GM18870 (cell line): ENCODE measurements at regions not wholly inside any gene's neighbourhood (a gene's known extent, or its start where the extent isn't known, plus 50 kb on each side); places are given as distances from the start of the nearest gene placed in this dataset.

ENCODE experiments used
- ATAC-seq: cut with Tn5 transposase; IDR thresholded peaks from one replicate; pipeline ENCODE4 v1.9.1; 2021; ENCODE audit warnings: moderate library complexity; ENCODE audit not compliant: unreplicated experiment

DNA sequence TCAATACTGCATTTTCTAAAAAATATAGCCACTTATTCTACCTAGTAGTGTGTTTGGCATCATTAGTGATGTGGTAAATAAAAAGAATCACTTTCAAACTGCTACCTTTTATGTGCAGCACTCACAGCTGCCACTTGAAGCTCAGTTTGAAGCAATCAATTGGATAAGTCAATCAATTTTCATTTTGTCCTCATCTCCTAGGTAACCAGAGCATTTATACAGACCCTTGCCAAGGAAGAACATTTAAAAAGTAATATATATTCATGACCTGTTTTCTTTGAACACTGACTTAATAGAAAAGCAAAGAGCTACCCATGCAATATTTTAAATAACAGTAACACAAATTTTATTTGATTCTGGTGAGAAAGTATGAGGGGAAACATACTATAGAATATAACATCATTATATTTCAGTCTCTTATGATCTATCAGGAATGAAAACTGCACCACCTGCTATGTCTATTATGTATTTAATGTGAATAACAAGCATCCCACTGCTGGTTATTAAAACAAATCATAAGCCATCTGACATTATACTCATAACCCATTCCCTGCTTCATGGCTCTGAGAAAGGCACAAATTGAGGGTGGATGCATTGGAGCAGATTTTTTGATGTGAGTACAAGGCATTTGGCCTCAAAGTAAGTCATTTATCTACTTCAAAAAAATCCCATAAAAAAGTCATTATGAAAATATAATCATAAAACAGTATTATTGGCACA, 168.4 kb upstream of the C21orf91 start:
- ATAC-seq = no peak

DNA sequence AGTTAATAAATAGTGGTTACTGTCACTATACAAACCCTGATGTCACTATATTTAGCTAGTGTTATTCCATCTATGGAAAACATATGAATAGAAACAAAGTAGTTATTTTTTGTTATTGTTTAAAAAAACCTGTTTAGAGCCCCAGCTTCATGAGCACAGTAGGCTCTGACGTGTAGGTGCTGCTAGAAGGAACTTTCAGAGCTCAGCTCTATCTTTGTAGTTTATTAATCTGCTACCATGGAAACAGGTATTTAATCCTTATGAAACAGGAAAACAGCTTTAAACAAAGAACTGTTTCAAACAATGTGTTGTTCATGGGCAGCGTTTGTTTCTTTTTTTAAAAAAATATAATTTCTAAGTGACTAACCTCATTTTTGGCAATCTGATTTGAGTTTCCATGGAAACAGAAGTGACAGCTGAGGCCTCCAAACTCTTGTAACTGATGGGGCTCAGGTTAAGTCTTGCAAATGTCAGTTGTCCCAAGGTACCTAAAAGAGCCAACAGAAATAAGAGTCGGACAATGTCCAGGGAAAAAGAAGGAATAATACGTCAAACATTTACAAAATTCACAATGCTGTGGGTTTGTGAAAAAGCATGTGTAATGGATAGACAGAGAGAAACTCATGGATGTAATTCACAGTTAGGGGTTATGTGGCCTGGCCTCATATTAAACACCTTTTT, 162.0 kb upstream of the C21orf91 start:
- ATAC-seq = no peak

DNA sequence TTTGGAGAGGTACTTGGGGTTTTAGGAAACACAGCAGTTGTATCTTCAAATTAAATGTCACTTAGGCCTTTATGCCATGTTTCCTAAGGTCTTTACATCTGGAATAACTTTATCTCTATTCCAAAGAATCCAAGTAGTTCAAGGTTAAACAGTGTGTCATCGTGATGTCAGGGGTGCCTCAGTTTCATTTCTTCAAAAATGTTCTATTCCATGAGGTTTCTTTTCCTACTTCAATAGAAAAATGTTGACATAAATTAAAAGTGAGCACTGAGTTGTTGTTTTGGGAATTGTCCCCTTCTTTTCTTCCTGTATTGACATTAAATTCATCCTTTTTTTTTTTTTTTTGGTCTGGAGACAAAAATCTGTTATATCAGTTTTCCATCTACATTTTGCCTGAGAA, 160.6 kb upstream of the C21orf91 start:
- ATAC-seq = no peak

DNA sequence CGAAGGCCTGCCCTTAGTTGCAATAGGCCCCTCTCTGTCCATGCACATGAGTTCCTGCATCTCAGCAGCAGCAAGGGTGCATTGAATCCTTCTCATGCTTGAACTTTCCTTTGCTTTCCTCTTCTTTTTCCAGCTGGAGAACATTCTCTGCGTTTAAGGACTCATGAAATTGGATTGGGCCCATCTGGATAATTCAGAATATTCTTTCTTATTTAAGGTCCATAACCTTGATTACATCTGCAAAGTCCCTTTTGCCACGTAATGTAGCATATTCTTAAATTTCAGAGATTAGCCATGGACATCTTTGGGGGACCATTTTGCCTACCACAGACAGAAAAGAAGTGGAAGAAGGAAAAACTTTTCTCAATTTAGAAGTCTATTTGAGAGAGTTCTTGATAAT, 159.7 kb upstream of the C21orf91 start:
- ATAC-seq = no peak

DNA sequence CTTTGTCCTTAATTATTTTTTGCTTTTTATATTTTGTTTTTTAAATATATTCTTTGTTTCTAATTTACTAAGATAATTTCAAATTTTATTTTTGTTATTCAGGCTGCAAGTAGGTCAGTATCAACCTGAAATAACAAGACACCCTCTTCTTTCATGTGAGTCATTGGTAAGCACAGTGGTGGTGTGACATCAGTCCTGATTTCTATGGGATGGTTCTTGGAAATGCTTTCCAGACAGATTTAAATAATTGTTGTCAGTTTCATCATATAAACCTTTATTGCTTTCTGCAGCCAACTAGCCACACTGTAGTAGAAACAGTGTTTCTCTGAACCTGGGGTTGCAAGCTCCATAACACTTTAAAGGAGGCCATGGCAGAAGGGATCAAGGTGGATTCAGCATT, 157.5 kb upstream of the C21orf91 start:
- no peak for ATAC-seq

DNA sequence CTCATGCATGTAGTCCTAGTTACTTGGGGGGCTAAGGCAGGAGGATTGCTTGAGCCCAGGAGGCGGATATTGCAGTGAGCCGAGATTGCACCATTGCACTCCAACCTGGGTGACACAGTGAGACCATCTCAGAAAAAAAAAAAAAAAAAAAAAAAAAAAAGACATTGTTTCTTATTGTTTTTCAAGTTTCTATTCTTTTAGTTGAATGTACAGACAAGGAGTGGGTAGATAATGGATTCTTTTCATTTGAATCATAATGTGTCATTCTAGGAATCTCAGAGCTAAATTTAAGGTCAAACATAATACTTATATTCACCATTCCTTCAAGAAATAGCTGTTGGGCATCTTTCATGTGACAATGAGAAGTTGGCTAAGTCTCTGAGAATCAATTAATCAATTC, 157.0 kb upstream of the C21orf91 start:
- no peak for ATAC-seq

DNA sequence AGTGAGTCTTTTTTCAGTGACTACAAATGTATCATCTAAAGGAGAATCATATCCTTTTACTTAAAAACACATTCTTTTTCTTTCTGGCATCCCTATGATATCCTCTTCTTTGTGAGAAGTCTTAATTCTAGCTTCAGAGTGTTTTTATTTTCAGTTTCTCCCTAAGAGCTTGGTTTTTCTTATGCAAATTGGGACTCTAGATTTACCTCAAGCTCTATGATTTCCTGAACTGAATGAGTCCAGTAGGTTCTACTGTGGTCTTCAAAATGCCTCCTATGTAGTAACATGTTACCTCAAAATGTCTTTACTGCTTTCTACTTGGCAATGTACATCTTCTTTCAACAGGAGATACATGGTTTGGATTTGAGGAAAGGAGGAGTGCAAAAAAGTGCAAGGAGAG, 148.2 kb upstream of the C21orf91 start:
- no peak for ATAC-seq

DNA sequence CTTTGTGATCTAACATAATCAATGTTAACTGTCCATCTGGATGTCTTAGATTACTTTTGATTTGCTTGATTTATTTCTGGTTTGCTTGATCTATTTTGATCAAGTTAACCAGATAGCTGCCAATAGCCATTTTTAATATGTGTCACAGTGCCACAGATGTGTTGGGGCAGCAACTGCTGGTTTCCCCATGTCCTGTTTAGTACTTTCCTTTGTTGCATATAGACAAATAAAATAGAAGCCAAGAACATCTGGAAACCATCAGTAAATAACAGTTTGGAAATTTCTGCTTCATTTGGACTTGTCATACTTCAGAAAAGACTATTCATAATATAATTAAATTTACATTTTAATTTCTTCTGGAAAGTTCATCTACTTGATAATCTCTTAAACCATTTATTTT, 145.6 kb upstream of the C21orf91 start:
- no peak for ATAC-seq

DNA sequence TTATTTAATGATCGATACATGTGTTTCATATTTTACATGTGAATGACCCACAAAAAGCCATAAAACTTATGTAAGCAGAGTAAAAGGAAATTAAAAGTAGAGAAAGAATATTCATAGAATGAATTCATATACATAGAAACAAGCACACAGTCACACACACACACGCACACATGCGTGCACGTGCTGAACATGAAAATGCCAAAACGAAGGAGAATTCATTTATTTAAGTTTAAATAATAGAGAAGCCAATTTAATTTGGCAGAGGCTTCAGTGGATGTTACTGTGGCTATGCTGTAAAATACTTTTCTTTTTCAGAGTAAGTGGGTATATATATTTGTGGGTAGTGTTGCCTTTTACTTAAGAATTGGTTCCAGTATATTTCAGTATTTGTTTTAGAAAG, 145.0 kb upstream of the C21orf91 start:
- no peak for ATAC-seq

DNA sequence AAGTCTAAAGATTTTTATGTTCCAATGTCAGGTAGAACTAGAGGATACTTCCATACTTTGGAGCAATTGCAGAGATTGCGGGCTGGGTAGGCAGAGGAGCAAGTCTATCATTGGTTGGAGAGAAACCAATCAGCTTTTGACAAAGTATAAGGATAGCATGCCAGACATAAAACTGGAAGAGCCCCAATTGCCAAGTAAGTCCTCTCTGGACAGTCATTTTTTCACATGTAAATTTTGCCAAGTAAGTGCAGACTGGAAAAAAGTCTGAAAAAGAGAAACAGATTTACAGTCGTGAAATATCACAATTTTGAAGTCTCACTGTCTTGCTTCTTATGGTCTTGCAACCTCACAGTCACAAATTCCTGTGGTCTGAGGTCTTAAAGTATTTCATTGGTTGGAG, 131.4 kb upstream of the C21orf91 start:
- no peak for ATAC-seq

DNA sequence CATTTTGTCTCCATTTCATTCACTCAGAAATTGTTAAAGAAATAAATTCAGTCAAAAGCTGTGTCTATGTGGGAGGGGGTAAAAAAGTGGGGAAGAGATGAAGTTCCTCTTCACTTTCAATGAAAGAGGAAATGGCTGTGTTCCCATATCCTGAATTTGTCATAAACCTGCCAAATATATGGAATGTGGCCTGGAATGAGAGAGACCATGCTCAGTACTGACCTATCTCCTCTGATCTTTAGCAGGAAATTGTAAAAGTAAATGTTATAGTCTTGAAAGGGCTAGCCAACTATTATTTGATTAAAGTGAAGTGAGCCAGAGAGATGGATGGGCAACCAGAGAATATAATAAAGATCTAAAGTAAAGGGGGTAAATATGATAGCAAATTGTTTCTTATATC, 130.3 kb upstream of the C21orf91 start:
- no peak for ATAC-seq

DNA sequence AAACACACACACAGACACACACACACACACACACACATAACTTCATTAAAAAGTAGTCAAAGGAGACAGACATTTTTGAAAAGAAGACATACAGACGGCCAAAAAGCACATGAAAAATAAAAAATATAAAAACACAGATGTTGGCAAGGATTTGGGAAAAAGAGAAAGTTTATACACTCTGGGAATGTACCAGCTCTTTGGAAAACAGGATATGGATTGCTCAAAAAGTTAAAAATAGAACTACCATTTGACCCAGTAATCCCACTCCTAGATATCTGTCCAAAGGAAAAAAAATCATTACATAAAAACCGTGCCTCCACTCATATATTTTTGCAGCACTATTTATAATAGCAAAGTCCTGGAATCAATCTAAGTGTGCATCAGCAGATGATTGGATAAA, 128.4 kb upstream of the C21orf91 start:
- no peak for ATAC-seq

DNA sequence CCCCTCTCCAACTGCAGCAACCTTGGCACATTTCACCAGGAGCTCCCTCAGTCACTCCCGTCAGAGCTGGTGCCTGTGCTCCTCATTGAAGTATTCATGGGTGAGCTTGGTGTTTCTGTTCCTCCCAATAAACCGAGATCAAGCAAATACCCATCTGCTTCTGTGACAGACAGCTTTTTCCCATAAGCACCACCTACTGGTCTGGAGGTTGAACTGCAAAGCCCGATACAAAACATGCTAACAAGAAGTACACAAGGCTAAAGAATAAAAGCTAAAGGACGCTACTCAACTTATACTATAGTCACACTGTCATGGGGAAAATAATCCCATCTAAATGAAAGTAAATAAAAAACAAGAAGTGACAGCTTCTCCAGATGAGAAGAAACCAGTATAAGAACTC, 111.9 kb upstream of the C21orf91 start:
- ATAC-seq = no peak

DNA sequence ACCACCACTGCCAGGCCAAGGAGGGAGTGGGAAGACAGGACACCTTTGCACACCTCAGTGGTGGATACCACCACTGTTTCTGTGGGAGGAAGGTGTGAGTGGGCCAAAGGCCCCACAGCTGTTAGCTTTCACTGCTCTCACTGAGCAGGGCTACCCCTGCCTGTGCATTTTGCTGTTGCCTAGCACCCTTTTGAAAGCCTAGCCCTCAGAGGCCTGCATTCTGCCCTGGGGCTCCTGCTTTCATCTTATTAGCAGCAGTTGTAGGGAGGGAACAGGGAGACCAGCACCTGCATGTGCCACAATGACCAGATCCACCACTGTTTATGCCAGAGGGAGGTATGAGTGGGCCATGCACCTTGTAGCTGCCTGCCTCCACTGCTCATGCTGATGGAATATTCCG, 110.9 kb upstream of the C21orf91 start:
- no peak for ATAC-seq

DNA sequence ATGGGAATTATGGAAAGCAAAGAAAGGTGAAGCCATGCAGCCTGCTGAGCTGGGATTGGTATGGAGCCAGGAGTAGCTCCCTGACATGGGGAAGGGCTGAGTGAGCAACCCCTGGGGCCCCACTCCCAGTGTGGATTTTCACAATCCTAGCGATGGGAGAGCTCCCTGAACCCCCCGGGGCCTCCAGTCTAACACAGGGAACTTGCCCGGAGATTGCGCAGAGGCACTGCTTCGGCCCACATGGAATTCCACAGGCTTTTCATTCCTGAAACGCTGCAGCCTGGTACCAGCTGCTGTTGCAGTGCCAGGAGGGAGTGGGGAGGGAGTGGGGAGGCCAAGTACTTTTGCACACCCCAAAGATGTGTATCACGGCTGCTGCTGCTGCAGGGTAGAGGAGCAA, 110.4 kb upstream of the C21orf91 start:
- no peak for ATAC-seq

DNA sequence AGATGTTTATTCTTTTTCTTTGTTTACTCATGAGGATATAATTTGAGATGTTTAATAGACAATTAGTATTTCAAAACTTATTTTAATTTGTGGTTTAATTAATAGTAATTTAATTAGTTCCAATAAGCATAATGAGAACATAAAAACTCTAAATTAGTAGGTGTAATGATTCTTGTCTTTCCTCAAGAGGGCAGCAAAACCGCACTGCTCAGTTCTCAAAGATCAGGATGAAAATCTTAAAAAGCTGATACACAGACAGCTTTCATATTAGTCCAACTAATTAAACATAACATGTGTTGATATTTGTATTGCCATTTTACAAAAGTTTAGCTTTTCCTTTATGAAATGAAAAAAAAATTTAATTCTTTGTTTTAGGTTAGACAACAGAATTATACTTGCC, 106.7 kb upstream of the C21orf91 start:
- no peak for ATAC-seq

DNA sequence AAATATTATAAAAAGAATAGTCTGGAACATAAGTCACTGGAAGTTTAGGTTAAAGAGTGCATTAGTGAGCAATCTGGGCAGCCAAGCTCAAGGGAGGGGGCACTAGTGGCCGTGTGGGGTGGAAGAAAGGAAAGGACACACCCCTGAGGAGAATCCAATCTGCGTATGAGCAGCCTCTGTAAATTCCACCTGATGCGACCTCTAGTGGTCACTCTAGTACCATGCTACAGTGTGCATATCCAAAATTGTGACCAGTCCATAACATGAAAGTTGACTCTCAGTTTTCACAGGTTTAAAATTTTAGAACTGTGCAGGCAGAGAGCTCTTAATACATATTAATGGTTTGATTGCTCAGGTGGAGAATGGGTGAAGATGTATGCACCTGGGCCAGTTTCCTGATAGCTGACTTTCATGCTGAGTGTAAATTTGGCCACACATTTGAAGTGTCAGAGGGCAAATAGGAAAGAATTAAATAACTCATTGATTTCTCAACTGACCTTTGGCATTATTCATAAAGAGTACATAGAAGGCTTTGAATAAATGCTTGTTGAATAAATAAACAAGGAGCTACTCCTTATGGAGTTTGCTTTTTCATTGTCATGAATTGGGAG, 105.9 kb upstream of the C21orf91 start:
- peak; percentile 97 for ATAC-seq

DNA sequence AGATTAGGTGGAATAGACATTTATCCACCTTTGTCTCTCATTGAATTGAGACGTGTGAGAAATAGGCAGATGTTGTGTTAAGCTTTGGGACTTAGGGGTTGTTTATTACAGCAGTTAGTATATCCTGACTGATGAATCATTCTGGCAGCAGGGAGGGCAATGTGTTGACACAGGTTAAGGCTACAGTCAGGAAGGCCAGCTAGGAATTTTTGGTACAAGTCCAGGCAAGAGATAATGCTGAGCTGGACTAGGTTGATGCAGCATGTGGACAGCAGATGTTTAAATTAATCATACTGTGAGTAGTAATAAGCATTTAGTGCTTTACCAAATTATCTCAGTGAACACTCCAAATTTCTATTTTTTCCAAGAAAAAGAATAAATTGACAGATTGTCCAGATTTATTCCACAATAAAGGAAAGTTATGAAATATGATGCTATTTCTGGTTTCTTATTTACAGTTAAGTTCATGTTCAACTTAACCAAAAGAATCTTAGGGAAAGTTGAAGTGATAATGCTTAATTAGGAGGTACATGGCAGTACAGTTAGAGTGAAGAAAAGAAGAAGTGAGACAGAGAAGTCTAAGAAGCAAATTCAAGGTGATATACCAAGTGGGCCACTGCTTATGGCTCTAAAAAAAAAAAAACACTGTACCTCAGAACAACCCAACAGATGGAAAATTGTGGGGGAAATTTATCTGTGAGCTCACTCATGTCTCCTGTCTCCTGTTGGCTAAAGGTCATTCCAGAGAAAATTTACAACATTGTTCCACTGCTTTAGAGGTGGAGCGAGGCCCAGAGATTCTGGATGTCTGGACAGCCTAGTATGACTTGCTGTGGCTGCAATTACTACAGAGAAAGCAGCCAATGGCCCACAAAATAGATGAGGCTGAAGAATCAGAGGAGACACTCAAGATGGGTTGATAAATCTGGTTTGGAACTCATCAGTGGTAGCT, 102.7 kb upstream of the C21orf91 start:
- ATAC-seq = no peak

DNA sequence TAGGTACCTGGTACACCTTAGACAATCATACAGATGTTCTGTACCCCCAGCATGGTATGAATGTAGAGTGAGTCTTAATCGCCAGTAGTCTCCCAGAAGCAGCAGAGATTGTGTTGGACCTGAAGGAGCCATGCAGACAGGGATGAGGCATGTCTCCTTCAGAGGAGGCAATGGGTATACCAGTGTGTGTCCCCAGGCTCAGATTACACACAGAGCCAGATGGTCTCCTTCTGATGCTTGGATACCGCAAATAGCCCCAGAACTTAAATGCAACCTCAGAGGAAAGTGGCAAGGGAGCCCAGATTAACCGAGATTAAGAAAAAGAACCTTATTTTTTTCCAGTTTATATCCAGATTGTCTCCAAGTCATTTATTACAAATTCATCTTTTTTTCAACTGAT, 96.8 kb upstream of the C21orf91 start:
- ATAC-seq = no peak

DNA sequence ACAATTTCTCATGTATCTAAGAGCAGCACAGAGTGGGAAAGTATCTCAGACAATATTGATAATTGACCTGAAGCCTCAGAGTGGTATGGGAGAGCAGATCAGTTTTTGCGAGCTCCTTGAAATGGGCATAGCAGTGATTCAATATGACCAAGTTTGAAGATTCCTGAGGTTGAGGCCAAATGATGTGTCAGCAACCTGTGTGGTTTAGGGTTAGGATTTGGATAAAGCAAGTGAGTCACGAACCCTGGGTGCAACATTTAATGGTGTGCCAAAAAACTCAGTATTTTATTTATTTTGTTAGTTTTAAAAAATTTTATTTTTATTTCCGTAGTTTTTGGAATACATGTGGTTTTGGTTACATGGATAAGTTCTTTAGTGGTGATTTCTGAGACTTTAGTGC, 92.5 kb upstream of the C21orf91 start:
- no peak for ATAC-seq

DNA sequence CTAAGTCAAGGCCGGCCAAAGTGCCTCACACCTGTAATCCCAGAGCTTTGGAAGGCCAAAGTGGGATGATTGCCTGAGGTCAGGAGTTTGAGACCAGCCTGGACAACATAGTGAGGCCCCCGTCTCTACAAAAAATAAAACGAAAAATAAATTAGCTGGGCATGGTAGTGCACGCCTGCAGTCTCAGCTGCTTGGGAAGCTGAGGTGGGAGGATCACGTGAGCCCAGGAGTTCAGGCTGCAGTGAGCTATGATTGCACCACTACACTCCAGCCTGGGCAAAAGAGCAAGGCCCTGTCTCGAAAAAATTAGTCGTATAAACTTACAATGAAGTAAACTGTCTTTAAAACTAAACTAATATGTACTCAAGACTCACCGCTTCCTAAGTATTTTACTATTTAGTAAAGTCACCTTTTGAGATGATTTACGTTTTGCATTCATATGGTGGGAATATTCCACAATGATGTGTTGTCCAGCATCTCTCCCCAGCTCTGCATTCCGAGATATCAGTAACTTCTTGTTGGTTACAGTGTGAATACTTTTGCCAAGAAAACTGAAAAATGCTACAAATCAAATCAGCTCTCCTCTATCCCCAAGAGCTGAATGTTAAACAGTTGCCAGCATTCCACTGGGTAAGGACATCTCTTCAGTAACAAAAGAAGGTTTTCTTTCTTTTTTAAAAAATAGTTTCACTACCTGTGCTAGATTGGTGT, 84.9 kb upstream of the C21orf91 start:
- no peak for ATAC-seq
